Panc1 (cell line): ENCODE measurements at regions not wholly inside any gene's neighbourhood (a gene's known extent, or its start where the extent isn't known, plus 50 kb on each side); places are given as distances from the start of the nearest gene placed in this dataset.

Source experiments
- CTCF ChIP-seq: fragments of 450-650 bp; IDR thresholded peaks from 2 replicates; pipeline ENCODE4 v1.5.1; 2017; ENCODE audit warnings: mild to moderate bottlenecking
- POLR2AphosphoS5 ChIP-seq: IDR thresholded peaks from 2 replicates; pipeline ENCODE4 v1.6.1; 2012; ENCODE audit warnings: mild to moderate bottlenecking, low read depth, low read length, moderate library complexity

- TF ChIP-seq CTCF = no peak
- no peak for TF ChIP-seq POLR2AphosphoS5
Measured at GRCh38 chr18:50460062-50460461, 85.2 kb downstream of the SKA1 start.
